Neural cell (in vitro differentiated cells): ENCODE measurements at regions not wholly inside any gene's neighbourhood (a gene's known extent, or its start where the extent isn't known, plus 50 kb on each side); places are given as distances from the start of the nearest gene placed in this dataset.

Source experiments
- CTCF ChIP-seq: fragments of 450-650 bp; IDR thresholded peaks from 2 replicates; pipeline ENCODE4 v1.5.1; 2014; ENCODE audit warnings: antibody characterized with exemption, mild to moderate bottlenecking, moderate library complexity; ENCODE audit not compliant: poor library complexity, severe bottlenecking
- EP300 ChIP-seq: fragments of 450-650 bp; conservative IDR thresholded peaks from 2 replicates; pipeline ENCODE4 v1.6.1; 2014; ENCODE audit warnings: antibody characterized with exemption, mild to moderate bottlenecking, moderate library complexity; ENCODE audit not compliant: poor library complexity, severe bottlenecking
- EZH2 ChIP-seq: fragments of 200-600, 300-800 bp; shearing (Covaris generic), sonication (generic); IDR thresholded peaks from 2 replicates; pipeline ENCODE4 v1.6.1; 2014; ENCODE audit warnings: antibody characterized with exemption, low read length, borderline replicate concordance, mild to moderate bottlenecking; ENCODE audit not compliant: insufficient read depth, poor library complexity, severe bottlenecking
- POLR2AphosphoS5 ChIP-seq: IDR thresholded peaks from 2 replicates; pipeline ENCODE4 v1.6.1; 2012
- RAD21 ChIP-seq: fragments of 450-650 bp; conservative IDR thresholded peaks from 2 replicates; pipeline ENCODE4 v1.6.1; 2014; ENCODE audit warnings: antibody characterized with exemption, mild to moderate bottlenecking, moderate library complexity
- REST ChIP-seq: IDR thresholded peaks from 2 replicates; pipeline ENCODE4 v1.6.1; 2012; ENCODE audit warnings: borderline replicate concordance
- SMC3 ChIP-seq: fragments of 450-650 bp; conservative IDR thresholded peaks from 2 replicates; pipeline ENCODE4 v1.6.1; 2014; ENCODE audit warnings: antibody characterized with exemption, mild to moderate bottlenecking, moderate library complexity; ENCODE audit not compliant: poor library complexity
- TAF1 ChIP-seq: IDR thresholded peaks from 2 replicates; pipeline ENCODE4 v1.6.1; 2012; ENCODE audit warnings: low read depth

GRCh38 chr4:160450876-160451275 lies 1348.0 kb downstream of the RAPGEF2 start:
- no peak for TF ChIP-seq EZH2
- TF ChIP-seq CTCF = no peak
- no peak for TF ChIP-seq EP300
- TF ChIP-seq RAD21 = no peak
- TF ChIP-seq REST = no peak
- TF ChIP-seq POLR2AphosphoS5 = no peak
- TF ChIP-seq SMC3 = no peak
- TF ChIP-seq TAF1 = no peak
